HG03175 (cell line): ENCODE measurements at regions not wholly inside any gene's neighbourhood (a gene's known extent, or its start where the extent isn't known, plus 50 kb on each side); places are given as distances from the start of the nearest gene placed in this dataset.

Experiments
- ATAC-seq: cut with Tn5 transposase; IDR thresholded peaks from one replicate; pipeline ENCODE4 v1.9.1; 2021; ENCODE audit warnings: mild to moderate bottlenecking, moderate library complexity; ENCODE audit not compliant: unreplicated experiment

DNA sequence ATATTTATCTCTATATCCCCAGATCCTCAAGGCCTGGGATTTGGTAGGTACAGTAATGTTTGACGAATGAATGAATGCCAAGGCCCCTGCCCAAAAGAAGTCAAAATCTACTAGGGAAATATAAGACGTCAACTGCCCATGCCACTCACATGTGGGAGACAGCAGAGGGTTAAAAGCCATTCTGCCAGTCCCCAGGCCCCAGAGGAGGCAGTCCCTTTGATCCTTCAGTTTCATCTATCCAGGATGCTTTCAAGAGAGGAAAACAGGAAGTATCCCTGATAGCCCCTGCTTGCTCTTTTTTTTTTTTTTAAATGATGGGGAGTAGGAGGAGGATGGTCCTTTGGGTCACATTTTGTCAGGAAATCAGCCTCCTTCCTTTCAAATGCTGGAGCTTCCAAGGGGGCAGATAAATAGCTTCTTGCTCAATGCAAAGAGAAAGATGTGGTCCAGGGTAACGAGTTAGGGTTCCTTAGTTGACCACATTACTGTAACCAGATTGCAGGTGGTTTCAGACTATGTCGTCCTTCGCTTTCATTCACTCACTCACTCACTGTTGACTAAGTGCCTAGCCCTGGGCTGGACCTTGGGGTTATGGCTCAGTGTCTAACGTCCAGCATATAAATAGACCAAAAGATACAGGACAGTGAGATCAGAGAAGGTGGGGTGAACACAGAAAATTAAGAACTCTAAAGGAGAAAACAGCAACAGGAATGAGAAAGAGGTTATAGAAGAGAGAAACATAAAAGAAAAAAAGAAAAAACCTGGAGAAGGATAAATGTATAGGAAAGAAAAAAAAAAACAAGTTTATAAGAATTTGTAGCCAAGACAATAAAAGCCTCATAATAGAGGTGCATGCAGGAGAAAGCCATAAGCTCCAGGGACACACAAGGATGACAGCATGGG lies 64.6 kb upstream of the PIM1 start:
- ATAC-seq, result no peak

DNA sequence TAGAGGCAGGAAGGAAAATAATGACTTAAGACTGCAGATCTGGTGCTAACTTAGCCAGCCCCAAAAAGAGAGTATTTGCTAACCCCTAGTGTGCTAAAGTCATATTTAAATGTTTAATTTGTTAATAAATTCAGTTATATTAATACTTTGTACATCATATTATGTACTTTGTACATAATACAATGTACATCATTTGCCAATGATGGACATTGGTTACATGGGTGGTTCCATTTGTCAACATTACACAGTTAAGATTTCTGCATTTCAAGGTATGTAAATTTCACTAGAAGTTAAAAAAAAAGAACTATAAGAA lies 63.9 kb upstream of the PIM1 start:
- ATAC-seq, result no peak

DNA sequence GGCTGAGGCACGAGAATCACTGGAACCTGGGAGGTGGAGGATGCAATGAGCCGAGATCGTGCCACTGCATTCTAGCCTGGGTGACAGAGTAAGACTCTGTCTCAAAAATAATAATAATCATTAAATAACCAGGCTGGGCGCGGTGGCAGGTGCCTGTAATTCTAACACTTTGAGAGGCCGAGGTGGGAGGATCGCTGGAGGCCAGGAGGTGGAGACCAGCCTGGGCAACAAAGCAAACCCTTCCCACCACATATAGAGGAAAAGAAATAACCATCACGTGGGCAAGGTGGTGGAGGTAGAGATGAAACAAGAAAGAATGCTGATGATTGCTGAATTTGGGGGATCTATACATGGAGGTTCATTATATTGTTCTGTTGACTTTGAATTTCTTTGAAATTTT lies 63.4 kb upstream of the PIM1 start:
- ATAC-seq, result no peak

DNA sequence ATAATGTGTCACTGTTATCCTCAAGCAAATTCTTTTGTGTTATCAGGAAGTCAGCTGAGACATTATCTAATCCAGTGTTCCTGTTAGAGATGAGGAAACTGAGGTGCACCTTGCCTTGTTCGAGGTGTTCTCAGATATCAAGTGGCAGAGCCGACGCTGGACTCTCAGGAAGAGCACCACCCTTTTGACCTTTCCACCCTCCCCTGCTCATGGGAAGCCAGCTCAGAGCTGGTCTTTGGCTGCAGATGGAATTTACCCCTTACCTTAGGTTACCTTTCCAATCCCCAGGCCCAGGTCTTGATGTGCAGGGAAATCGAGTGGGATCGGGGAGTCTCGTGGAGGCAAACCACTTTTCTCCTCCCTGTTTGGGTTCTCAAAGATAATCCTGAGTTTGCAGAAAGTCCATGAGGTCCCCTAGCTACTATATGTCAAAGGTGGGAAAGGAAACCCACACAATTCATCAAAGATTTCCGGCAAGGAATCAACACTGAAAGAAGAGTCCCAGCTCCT lies 62.9 kb upstream of the PIM1 start:
- ATAC-seq, result no peak

DNA sequence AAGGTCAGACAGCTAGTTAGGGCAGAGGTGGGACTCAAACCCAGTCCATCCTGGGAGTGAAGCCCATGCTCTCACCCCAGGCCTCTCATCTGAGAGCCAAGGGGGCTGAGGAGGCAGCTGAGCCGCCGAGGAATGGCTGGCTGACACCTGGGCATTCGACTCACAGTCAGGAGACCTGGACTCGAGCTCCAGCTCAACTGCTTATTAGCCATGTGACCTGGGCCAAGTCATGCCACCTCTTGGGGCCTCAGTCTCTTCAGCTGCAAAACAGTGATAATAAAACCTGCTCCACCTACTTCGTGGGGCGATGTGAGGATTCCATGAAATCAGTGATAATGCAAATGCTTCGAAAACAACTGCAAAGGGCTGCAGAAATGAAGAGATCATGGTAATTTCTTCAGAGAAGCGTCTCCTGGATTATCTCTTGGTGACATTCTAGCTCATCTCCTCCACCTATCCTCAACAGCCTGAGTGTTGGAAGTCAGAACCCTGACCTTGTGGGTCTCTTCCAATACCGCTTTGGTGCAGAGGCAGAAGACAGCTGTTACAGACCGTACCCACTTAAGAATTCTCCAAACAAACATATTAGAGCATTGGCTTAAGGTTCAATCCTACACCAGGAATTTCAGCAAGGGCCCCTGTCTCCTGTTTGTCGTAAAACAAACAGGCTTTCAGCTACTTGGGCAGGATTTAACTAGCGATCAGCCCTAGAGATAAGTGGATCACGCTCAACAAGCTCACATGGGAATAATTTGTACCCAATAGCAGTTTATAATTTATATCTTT lies 60.0 kb upstream of the PIM1 start:
- no peak for ATAC-seq

DNA sequence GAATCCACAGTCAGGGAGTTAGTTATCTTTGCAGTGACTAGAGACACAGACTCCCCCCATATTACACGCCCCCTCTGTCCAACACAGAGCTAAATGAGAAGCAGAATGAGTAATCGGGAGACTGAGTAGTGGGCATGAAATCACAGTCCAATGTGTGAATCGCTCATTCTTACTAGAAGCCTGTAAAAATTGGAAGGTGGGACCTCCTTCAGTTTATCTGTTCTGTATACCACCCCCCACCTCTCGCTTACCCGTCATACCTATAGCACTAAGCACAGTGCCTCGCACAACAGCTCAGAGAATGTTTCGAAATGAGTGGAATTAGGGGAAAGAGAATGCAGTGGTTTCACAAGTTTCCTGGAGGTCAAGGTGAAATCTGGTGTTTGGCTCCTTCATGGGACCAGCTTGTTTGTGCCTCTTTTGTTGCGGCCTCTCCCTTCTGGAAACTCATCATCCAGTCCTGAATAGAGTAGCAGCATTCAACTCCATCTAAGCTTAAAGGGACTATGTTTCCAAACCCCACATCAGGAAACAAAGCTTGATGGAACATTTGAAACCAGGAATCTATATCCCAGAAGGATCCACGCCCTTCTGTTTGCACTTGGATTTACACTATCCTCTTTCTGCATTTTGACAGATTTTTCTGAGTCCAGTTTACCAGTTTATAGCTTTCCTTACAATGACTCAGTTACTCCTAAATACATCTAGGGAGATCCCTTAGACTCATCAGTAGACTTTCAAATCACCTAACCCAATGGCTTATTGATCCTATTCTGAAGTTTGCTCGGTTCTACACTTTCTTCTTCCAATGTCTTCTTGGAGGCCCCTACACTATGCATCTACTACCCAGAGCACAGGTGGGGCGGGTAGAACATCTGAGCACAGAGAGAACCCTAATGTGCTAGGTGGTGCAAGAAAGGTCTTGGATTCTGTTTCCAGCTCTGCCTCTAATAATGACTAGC lies 59.2 kb upstream of the PIM1 start:
- ATAC-seq, result peak; percentile 51

DNA sequence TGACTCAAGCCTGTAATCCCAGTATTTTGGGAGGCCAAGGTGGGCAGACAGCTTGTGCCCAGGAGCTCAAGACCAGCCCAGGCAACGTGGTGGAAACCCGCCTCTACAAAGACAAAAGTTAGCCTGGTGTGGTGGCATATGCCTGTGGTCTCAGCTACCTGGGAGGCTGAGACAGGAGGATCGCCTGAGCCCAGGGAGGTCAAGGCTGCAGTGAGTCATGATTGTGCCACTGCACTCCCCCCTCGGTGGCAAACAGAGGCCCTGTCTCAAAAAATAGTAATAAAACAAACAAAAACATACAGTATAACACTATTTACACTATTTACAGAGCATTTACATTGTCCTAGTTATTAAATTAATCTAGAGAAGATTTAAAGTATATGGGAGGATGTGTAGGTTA lies 56.0 kb upstream of the PIM1 start:
- ATAC-seq, result no peak

DNA sequence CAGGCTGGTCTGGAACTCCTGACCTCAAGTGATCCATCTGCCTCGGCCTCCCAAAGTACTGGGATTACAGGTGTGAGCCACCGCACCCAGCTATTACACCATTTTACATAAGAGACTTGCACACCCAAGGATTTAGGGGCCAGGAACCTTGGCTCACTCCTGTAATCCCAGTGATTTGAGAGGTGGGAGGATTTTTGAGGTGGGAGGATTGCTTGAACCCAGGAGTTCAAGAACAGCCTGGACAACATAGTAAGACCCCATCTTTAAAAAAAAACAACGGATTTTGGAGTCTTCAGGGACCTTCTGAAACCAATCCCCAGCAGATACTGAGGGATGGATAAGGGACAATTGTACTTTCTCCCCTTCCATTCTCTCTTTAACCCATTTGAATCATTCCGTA lies 55.3 kb upstream of the PIM1 start:
- ATAC-seq, result no peak

DNA sequence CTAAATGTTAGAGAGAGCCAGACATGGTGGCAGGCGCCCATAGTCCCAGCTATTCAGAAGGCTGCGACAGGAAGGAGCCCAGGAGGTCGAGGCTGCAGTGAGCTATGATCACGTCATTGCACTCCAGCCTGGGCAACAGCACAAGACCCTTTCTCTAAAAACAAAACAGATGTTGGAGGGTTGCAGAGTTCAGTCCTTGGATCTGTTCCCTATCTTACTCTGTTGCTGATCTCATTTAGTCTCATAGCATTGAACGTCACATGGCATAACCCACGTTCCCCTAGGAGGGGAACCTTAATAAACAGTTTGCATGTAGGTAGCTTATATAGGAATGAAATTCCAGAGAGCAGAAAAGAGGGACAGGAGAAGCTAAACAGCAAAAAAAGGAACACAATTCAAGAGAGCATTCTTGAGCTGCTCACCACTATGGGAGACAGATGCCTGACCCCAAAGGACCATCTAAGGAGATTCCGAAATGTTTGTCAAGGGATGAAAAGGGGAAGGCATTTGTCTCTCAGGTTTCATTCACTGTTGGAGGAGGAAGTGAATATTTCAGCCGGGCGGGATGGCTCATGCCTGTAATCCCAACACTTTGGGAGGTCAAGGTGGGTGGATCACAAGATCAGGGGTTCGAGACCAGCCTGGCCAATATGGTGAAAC lies 54.6 kb upstream of the PIM1 start:
- no peak for ATAC-seq

DNA sequence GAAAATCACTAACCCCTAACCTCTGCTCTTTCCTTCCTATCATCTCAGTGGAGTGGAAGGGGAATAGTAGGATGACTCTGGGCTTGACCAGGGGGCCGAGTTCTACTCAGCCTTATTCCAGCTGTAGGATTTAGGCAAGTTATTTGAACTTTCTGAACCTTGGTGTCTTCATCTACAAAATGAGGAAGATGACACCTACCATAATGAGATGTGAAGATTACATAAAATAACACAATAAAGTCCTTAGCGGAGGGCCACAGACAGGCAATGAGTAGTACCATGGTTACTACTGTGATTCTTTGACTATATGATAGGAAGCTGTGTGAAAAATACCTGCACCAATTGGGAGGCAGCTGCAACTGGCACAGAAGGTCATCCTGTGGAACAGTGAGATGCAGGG lies 53.6 kb upstream of the PIM1 start:
- ATAC-seq, result no peak

DNA sequence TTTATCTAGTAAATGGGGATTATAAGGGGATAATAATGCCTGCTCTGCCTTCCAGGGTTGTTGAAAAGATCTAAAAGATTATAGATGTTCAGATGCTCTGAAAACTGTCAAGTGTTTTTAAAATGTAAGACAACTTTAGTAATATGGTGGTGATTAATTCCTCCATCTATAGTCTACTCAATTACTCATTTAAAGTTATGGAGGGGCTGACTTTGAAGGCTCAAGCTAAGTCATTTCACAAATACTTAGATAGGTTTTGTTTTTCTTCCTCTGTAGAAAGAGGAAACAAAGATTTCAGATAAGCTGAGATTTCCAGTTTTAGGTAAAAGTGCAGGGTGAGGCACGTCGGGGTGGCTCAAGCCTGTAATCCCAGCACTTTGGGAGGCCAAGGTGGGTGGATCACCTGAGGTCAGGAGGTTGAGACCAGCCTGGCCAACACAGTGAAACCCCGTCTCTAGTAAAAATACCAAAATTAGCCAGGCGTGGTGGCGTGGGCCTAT lies 50.5 kb upstream of the PIM1 start:
- no peak for ATAC-seq
